SK-N-SH (cell line): ENCODE measurements at regions not wholly inside any gene's neighbourhood (a gene's known extent, or its start where the extent isn't known, plus 50 kb on each side); places are given as distances from the start of the nearest gene placed in this dataset.

Source experiments
- EZH2phosphoT487 ChIP-seq: fragments of 200-600 bp; sonication (generic); IDR thresholded peaks from 2 replicates; pipeline ENCODE4 v1.6.1; 2017; ENCODE audit warnings: low read depth, mixed run types, mild to moderate bottlenecking, antibody characterized with exemption, moderate library complexity, borderline replicate concordance
- NFIC ChIP-seq: IDR thresholded peaks from 2 replicates; pipeline ENCODE4 v1.4.0; 2012; ENCODE audit warnings: borderline replicate concordance
- PBX3 ChIP-seq: IDR thresholded peaks from 2 replicates; pipeline ENCODE4; 2012
- POLR2AphosphoS5 ChIP-seq: IDR thresholded peaks from 2 replicates; pipeline ENCODE4 v1.6.1; 2012; ENCODE audit warnings: low read depth, low read length
- RAD21 ChIP-seq: IDR thresholded peaks from 2 replicates; pipeline ENCODE4 v1.6.1; 2012; ENCODE audit warnings: mild to moderate bottlenecking, low read length
- RCOR1 ChIP-seq: fragments of 150-350 bp; IDR thresholded peaks from 2 replicates; pipeline ENCODE4 v1.6.1; 2017; ENCODE audit warnings: antibody characterized with exemption, low read length
- SIN3A ChIP-seq: IDR thresholded peaks from 2 replicates; pipeline ENCODE4 v1.6.1; 2012; ENCODE audit warnings: low read depth, mild to moderate bottlenecking, low read length, moderate library complexity, borderline replicate concordance
- TEAD4 ChIP-seq: IDR thresholded peaks from 2 replicates; pipeline ENCODE4 v1.4.0; 2012; ENCODE audit warnings: mild to moderate bottlenecking, borderline replicate concordance; ENCODE audit not compliant: insufficient read depth
- USF2 ChIP-seq: fragments of 150-350 bp; IDR thresholded peaks from 2 replicates; pipeline ENCODE4 v1.6.1; 2017; ENCODE audit warnings: antibody characterized with exemption, low read length, low read depth, borderline replicate concordance
- TF ChIP-seq, protein P1 (sequence below): fragments of 200-600 bp; sonication (generic); IDR thresholded peaks from 2 replicates; pipeline ENCODE4 v1.6.1; 2017; ENCODE audit warnings: antibody characterized with exemption, mild to moderate bottlenecking, moderate library complexity
- TF ChIP-seq, protein P2 (sequence below): IDR thresholded peaks from 2 replicates; pipeline ENCODE4 v1.4.0; 2012; ENCODE audit warnings: low read depth, borderline replicate concordance
- TF ChIP-seq, protein P3 (sequence below): IDR thresholded peaks from 2 replicates; pipeline ENCODE4 v1.4.0; 2012; ENCODE audit warnings: low read depth

- TF ChIP-seq, protein P1, sequence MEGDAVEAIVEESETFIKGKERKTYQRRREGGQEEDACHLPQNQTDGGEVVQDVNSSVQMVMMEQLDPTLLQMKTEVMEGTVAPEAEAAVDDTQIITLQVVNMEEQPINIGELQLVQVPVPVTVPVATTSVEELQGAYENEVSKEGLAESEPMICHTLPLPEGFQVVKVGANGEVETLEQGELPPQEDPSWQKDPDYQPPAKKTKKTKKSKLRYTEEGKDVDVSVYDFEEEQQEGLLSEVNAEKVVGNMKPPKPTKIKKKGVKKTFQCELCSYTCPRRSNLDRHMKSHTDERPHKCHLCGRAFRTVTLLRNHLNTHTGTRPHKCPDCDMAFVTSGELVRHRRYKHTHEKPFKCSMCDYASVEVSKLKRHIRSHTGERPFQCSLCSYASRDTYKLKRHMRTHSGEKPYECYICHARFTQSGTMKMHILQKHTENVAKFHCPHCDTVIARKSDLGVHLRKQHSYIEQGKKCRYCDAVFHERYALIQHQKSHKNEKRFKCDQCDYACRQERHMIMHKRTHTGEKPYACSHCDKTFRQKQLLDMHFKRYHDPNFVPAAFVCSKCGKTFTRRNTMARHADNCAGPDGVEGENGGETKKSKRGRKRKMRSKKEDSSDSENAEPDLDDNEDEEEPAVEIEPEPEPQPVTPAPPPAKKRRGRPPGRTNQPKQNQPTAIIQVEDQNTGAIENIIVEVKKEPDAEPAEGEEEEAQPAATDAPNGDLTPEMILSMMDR = no peak
- no peak for TF ChIP-seq EZH2phosphoT487
- no peak for TF ChIP-seq USF2
- TF ChIP-seq POLR2AphosphoS5 = no peak
- no peak for TF ChIP-seq RCOR1
- TF ChIP-seq RAD21 = no peak
- no peak for TF ChIP-seq TEAD4
- TF ChIP-seq, protein P2, sequence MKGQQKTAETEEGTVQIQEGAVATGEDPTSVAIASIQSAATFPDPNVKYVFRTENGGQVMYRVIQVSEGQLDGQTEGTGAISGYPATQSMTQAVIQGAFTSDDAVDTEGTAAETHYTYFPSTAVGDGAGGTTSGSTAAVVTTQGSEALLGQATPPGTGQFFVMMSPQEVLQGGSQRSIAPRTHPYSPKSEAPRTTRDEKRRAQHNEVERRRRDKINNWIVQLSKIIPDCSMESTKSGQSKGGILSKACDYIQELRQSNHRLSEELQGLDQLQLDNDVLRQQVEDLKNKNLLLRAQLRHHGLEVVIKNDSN = no peak
- no peak for TF ChIP-seq SIN3A
- TF ChIP-seq PBX3 = no peak
- TF ChIP-seq NFIC = no peak
- TF ChIP-seq, protein P3, sequence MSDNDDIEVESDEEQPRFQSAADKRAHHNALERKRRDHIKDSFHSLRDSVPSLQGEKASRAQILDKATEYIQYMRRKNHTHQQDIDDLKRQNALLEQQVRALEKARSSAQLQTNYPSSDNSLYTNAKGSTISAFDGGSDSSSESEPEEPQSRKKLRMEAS = no peak
Measured at GRCh38 chr3:153944084-153944483, 177.1 kb upstream of the ARHGEF26 start.
